SK-N-SH (cell line): ENCODE measurements at regions not wholly inside any gene's neighbourhood (a gene's known extent, or its start where the extent isn't known, plus 50 kb on each side); places are given as distances from the start of the nearest gene placed in this dataset.

ENCODE experiments used
- CTCF ChIP-seq: fragments of 200-600 bp; sonication (generic); IDR thresholded peaks from 2 replicates; pipeline ENCODE4 v1.6.1; 2017; ENCODE audit warnings: antibody characterized with exemption, mild to moderate bottlenecking, moderate library complexity
- ELF1 ChIP-seq: IDR thresholded peaks from 2 replicates; pipeline ENCODE4 v1.4.0; 2012
- FOXM1 ChIP-seq: IDR thresholded peaks from 2 replicates; pipeline ENCODE4 v1.4.0; 2012; ENCODE audit warnings: low read depth, mild to moderate bottlenecking
- JUND ChIP-seq: IDR thresholded peaks from 2 replicates; pipeline ENCODE4 v1.4.0; 2012
- MAX ChIP-seq: IDR thresholded peaks from 2 replicates; pipeline ENCODE4 v1.4.0; 2012; ENCODE audit warnings: low read depth
- MXI1 ChIP-seq: IDR thresholded peaks from 2 replicates; pipeline ENCODE4 v1.6.1; 2012; ENCODE audit warnings: mild to moderate bottlenecking, low read depth, low read length, improper control_type of control experiment
- NFIC ChIP-seq: IDR thresholded peaks from 2 replicates; pipeline ENCODE4 v1.4.0; 2012; ENCODE audit warnings: borderline replicate concordance
- POLR2AphosphoS5 ChIP-seq: IDR thresholded peaks from 2 replicates; pipeline ENCODE4 v1.6.1; 2012; ENCODE audit warnings: low read depth, low read length
- RAD21 ChIP-seq: IDR thresholded peaks from 2 replicates; pipeline ENCODE4 v1.6.1; 2012; ENCODE audit warnings: mild to moderate bottlenecking, low read length
- RFX5 ChIP-seq: IDR thresholded peaks from 2 replicates; pipeline ENCODE4 v1.6.1; 2012; ENCODE audit warnings: mild to moderate bottlenecking, improper control_type of control experiment, low read length
- SMC3 ChIP-seq: IDR thresholded peaks from 2 replicates; pipeline ENCODE4 v1.6.1; 2012; ENCODE audit warnings: low read depth, low read length, improper control_type of control experiment
- TAF1 ChIP-seq: IDR thresholded peaks from 2 replicates; pipeline ENCODE4 v1.6.1; 2012; ENCODE audit warnings: low read depth, mild to moderate bottlenecking, low read length, moderate library complexity, borderline replicate concordance
- USF1 ChIP-seq: IDR thresholded peaks from 2 replicates; pipeline ENCODE4 v1.4.0; 2012; ENCODE audit warnings: low read depth, borderline replicate concordance
- USF2 ChIP-seq: fragments of 150-350 bp; IDR thresholded peaks from 2 replicates; pipeline ENCODE4 v1.6.1; 2017; ENCODE audit warnings: antibody characterized with exemption, low read length, low read depth, borderline replicate concordance

- TF ChIP-seq CTCF = no peak
- TF ChIP-seq MAX = no peak
- TF ChIP-seq MXI1 = no peak
- TF ChIP-seq POLR2AphosphoS5 = no peak
- no peak for TF ChIP-seq NFIC
- TF ChIP-seq RAD21 = no peak
- no peak for TF ChIP-seq SMC3
- no peak for TF ChIP-seq ELF1
- TF ChIP-seq TAF1 = no peak
- no peak for TF ChIP-seq FOXM1
- no peak for TF ChIP-seq JUND
- no peak for TF ChIP-seq USF1
- no peak for TF ChIP-seq RFX5
- TF ChIP-seq USF2 = no peak
Measured at GRCh38 chr12:59182191-59182590, 261.9 kb upstream of the LRIG3 start.
